Loucy (cell line): ENCODE measurements at regions not wholly inside any gene's neighbourhood (a gene's known extent, or its start where the extent isn't known, plus 50 kb on each side); places are given as distances from the start of the nearest gene placed in this dataset.

Source experiments
- H2AFZ ChIP-seq: fragments of 200-600 bp; sonication (generic); 2 replicates; pipeline ENCODE4 v1.6.0; 2016; ENCODE audit warnings: antibody characterized with exemption, mild to moderate bottlenecking, low read length, moderate library complexity
- H3F3A ChIP-seq: fragments of 200-600 bp; 2 replicates; pipeline ENCODE4 v1.6.0; 2016; ENCODE audit warnings: antibody characterized with exemption, low read depth, mild to moderate bottlenecking
- H3K27me3 ChIP-seq: fragments of 200-600 bp; sonication (generic); 2 replicates; pipeline ENCODE4 v1.6.1; 2014; ENCODE audit warnings: low read length, mild to moderate bottlenecking; ENCODE audit not compliant: insufficient read depth, poor library complexity, severe bottlenecking
- H3K36me3 ChIP-seq: fragments of 200-600 bp; sonication (generic); 2 replicates; pipeline ENCODE4 v1.6.1; 2016; ENCODE audit warnings: low read length; ENCODE audit not compliant: insufficient read depth
- H3K4me1 ChIP-seq: fragments of 200-600 bp; sonication (generic); 2 replicates; pipeline ENCODE4 v1.5.1; 2014; ENCODE audit warnings: low read length, mild to moderate bottlenecking; ENCODE audit not compliant: insufficient read depth, poor library complexity, severe bottlenecking
- H3K4me2 ChIP-seq: fragments of 200-600 bp; sonication (generic); 2 replicates; pipeline ENCODE4 v1.6.0; 2014; ENCODE audit warnings: antibody characterized with exemption, low read length, low read depth, mild to moderate bottlenecking; ENCODE audit not compliant: poor library complexity, severe bottlenecking
- H3K4me3 ChIP-seq: fragments of 200-600 bp; sonication (generic); 2 replicates; pipeline ENCODE4 v1.5.1; 2014; ENCODE audit warnings: low read length, mild to moderate bottlenecking, mixed read lengths; ENCODE audit not compliant: poor library complexity, severe bottlenecking
- H3K79me2 ChIP-seq: fragments of 200-600 bp; sonication (generic); 2 replicates; pipeline ENCODE4 v1.6.1; 2014; ENCODE audit warnings: low read length; ENCODE audit not compliant: insufficient read depth
- H3K9ac ChIP-seq: fragments of 200-600 bp; sonication (generic); 2 replicates; pipeline ENCODE4 v1.6.0; 2014; ENCODE audit warnings: mild to moderate bottlenecking, low read depth, low read length, moderate library complexity; ENCODE audit not compliant: poor library complexity, severe bottlenecking
- H3K9me2 ChIP-seq: fragments of 200-600 bp; sonication (generic); replicated peaks from 2 replicates; pipeline ENCODE4 v1.6.1; 2016; ENCODE audit warnings: low read depth, low read length, mixed read lengths
- H3K9me3 ChIP-seq: fragments of 200-600 bp; sonication (generic); 2 replicates; pipeline ENCODE4 v1.6.1; 2014; ENCODE audit warnings: mild to moderate bottlenecking, antibody characterized with exemption, low read length, low read depth; ENCODE audit not compliant: insufficient read depth
- H4K20me1 ChIP-seq: fragments of 200-600 bp; sonication (generic); 2 replicates; pipeline ENCODE4 v1.6.0; 2014; ENCODE audit warnings: antibody characterized with exemption, low read length, mild to moderate bottlenecking; ENCODE audit not compliant: insufficient read depth, poor library complexity, severe bottlenecking
- CTCF ChIP-seq: fragments of 200-600 bp; sonication (generic); conservative IDR thresholded peaks from 2 replicates; pipeline ENCODE4 v1.5.1; 2014; ENCODE audit warnings: mild to moderate bottlenecking, antibody characterized with exemption, low read length
- EZH2phosphoT487 ChIP-seq: fragments of 200-600 bp; IDR thresholded peaks from 2 replicates; pipeline ENCODE4 v1.6.1; 2018; ENCODE audit warnings: antibody characterized with exemption, mild to moderate bottlenecking, moderate library complexity, borderline replicate concordance

- Histone ChIP-seq H3K9ac (no peak overlapping the region), H4K20me1 (no peaks in the 10 kb centered on the region), H2AFZ (no peak overlapping the region), H3F3A (no peaks in the 10 kb centered on the region), H3K4me1 (peaks cover 9% of the 10 kb centered on the region), H3K36me3 (no peaks in the 10 kb centered on the region), H3K79me2 (no peaks in the 10 kb centered on the region), H3K4me2 (no peak overlapping the region), H3K27me3 (no peaks in the 10 kb centered on the region), H3K9me2 (no peaks in the 10 kb centered on the region), H3K4me3 (no peak overlapping the region), H3K9me3 (no peaks in the 10 kb centered on the region)
- no peak for TF ChIP-seq CTCF
- TF ChIP-seq EZH2phosphoT487: no peak
These were observed 145.1 kb upstream of the SLC1A4 start for GRCh38 chr2:64844087-64844486.

- Histone ChIP-seq H3K4me2 (no peak overlapping the region), H3K9ac (no peak overlapping the region), H3K9me3 (no peaks in the 10 kb centered on the region), H3K27me3 (no peaks in the 10 kb centered on the region), H3F3A (no peaks in the 10 kb centered on the region), H3K79me2 (no peaks in the 10 kb centered on the region), H3K36me3 (no peaks in the 10 kb centered on the region), H4K20me1 (no peaks in the 10 kb centered on the region), H3K9me2 (no peaks in the 10 kb centered on the region), H3K4me1 (no peaks in the 10 kb centered on the region), H3K4me3 (no peak overlapping the region), H2AFZ (no peak overlapping the region)
- TF ChIP-seq CTCF: no peak
- no peak for TF ChIP-seq EZH2phosphoT487
These were observed 143.8 kb upstream of the SLC1A4 start for GRCh38 chr2:64845273-64845905.

DNA sequence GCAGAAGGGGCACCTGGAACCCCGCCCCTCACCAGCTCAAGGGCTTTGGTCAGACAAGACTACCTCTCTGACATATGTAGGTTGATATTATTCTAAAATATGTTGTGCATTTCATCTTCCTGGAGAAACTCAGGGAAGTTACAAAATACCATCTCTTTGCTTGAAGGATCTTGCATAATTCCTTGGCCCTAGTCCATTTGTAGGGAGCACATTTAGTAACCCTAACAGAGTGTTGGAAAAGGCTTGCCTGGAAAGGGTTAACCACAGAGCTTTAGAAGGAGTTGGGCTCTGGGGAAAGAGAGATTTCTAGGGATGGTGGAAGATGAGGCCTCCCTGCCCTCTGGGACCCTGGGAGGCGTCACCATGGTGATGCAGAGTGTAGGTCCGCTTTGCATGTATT is 143.0 kb upstream of the SLC1A4 start:
- Histone ChIP-seq H3K9ac (no peak overlapping the region), H3K9me2 (no peaks in the 10 kb centered on the region), H3K27me3 (no peaks in the 10 kb centered on the region), H3K4me3 (no peak overlapping the region), H3K4me2 (no peak overlapping the region), H3K79me2 (no peaks in the 10 kb centered on the region), H3K9me3 (no peaks in the 10 kb centered on the region), H3F3A (no peaks in the 10 kb centered on the region), H2AFZ (no peak overlapping the region), H3K36me3 (no peaks in the 10 kb centered on the region), H4K20me1 (no peaks in the 10 kb centered on the region), H3K4me1 (no peaks in the 10 kb centered on the region)
- no peak for TF ChIP-seq CTCF
- no peak for TF ChIP-seq EZH2phosphoT487
